ENCODE measurements at regions not wholly inside any gene's neighbourhood (a gene's known extent, or its start where the extent isn't known, plus 50 kb on each side); places are given as distances from the start of the nearest gene placed in this dataset.

DNA sequence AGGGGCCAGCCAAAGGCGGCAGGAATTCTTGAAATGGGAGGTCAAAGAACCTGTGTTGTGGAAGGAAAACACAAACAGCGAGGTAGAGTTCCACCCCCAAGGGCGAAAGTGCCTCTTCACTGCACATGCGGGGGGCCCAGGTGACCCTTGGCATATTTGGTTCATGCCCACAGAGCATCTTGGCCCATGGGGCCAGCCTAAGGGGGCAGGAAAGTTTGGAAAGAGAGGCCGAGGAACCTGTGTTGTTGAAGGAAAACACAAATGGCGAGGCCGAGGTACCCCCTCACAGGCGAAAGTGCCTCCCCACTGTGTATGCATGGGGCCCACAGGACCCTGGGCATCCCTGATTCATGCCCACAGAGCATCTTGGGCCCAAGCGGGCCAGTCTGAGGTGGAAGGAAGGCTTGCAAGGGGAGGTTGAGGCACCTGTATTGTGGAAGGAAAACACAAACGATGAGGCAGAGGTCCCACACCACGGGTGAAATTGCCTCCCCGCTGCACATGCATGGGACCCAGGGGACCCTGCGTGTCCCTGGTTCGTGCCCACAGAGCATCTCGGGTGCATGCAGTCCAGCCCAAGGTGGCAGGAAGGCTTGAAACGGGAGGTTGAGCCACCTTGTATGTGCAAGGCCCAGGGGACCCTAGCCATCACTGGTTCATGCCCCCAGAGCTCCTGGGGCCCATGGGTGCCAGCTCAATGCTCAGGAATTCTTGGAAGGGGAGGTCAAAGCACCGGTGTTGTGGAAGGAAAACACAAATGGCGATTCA is 384.1 kb downstream of the ALG10 start:
- TF ChIP-seq EZH2phosphoT487 (conservative IDR thresholded peaks at IDR 0.05; ENCODE audit: low read length): no peak
- TF ChIP-seq, protein P1, sequence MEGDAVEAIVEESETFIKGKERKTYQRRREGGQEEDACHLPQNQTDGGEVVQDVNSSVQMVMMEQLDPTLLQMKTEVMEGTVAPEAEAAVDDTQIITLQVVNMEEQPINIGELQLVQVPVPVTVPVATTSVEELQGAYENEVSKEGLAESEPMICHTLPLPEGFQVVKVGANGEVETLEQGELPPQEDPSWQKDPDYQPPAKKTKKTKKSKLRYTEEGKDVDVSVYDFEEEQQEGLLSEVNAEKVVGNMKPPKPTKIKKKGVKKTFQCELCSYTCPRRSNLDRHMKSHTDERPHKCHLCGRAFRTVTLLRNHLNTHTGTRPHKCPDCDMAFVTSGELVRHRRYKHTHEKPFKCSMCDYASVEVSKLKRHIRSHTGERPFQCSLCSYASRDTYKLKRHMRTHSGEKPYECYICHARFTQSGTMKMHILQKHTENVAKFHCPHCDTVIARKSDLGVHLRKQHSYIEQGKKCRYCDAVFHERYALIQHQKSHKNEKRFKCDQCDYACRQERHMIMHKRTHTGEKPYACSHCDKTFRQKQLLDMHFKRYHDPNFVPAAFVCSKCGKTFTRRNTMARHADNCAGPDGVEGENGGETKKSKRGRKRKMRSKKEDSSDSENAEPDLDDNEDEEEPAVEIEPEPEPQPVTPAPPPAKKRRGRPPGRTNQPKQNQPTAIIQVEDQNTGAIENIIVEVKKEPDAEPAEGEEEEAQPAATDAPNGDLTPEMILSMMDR (IDR thresholded peaks at IDR 0.05; ENCODE audit: insufficient read depth, low read length, poor library complexity, severe bottlenecking): no peak
